Activated CD4-positive, alpha-beta T cell treated with anti-CD3 and anti-CD28 coated beads, Interleukin-10, Interleukin-2, amounts not matched to agents 100 ng/mL and 50 ng/mL, durations not matched to agents 16 hours and 8 hours (primary cell): ENCODE measurements at regions not wholly inside any gene's neighbourhood (a gene's known extent, or its start where the extent isn't known, plus 50 kb on each side); places are given as distances from the start of the nearest gene placed in this dataset.

Experiments
- DNase-seq: peaks from one replicate; pipeline ENCODE4 v3.0.0-alpha.2; 2020

- DNase-seq: no peak
Measured at GRCh38 chr12:38139456-38139855, 177.1 kb upstream of the ALG10B start.

- DNase-seq: no peak
Measured at GRCh38 chr12:38141239-38141638, 175.3 kb upstream of the ALG10B start.

DNA sequence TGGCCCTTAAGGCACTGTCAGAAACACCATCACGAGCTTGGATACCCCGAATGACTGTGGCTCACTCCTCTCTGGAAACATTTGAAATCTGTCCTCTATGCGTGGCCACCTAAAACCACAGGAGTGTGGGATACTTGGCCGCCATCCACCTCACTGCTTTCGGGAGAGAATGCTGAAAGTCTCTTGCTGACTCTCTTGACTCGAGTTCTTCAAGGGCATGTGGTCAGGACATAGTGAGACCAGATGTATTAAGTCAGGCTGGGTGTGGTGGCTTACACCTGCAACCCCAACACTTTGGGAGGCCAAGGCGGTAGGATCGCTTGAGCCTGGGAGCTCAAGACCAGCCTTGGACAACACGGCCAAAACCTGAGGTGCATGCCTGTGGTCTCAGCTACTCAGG is 174.7 kb upstream of the ALG10B start:
- no peak for DNase-seq

- DNase-seq: no peak
Measured at GRCh38 chr12:38142974-38143373, 173.6 kb upstream of the ALG10B start.

GRCh38 chr12:38144049-38144448 is 172.5 kb upstream of the ALG10B start:
- DNase-seq: no peak

DNA sequence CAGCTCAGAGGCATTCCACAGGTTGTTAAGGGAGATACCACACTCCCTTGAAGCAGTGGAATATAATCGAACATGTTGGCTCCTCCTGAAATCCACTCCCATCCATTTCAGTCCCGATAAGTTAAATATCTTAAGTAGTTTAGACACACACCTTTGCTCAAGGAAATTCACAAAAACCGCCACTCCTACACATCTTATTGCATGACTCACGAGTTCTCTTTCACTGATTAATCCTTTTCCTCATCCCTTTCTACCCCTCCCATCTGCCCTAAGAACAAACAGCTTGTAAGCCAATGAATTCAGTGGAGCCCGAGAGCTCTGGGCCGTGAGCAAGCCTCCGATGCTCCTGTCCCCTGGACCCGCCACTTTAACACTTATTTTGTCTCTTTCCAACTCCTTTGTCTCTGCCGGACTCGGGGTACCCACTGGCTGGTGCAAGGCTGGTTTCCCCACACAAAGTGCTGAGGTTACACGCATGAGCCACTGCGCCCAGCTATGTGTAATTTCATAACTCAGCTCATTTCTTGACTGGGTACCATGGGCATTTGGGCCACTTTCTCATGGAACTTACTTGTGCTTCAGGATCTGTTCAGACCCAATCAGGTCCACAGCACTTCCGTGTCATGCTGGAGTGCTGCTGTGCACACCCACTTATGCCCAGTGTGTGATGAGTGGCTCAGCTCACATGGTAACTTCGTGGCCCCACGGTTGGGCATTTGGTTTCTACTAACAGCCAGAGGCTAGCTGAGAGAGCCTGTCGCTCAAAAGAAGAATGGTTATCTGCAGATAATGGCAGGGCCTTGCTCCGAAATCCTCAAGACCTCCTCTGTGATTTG is 171.8 kb upstream of the ALG10B start:
- DNase-seq: no peak

DNA sequence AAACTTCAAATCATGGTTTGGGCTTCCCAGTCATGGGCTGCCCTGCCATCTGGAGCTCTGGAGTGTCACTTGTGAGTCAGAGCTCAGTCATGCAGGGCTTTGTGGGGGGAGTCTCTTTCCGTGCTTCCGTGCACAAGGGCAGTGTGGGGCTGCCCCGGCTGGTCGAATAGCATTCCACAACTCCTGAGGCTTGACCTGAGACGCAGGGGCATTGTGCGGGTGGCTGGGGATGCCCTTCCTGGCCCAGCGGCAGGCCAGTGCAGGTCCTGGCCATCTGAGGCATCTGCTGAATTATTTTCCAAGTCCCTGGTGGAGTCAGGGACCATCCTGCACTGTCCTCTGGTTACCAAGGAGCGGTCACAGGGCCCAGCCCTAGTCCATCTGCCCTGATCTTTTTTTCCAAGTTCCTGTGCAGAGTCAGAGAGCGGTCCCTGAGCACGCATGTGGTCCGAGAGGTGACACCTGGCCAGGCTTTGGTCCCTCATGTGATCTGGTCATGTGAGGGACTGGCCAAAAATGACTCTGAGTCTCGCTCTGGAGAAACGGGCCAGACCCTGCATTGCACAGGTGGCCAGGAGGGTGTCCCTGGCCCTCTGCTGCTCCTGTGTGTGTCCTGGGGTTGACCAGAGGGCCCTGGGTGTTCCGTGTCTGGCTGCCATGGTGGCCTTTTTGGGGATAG is 167.0 kb upstream of the ALG10B start:
- no peak for DNase-seq

GRCh38 chr12:38151991-38152700 is 164.4 kb upstream of the ALG10B start:
- no peak for DNase-seq

- no peak for DNase-seq
Measured at GRCh38 chr12:38152816-38153736, 163.5 kb upstream of the ALG10B start.

GRCh38 chr12:38153737-38154061 is 162.9 kb upstream of the ALG10B start:
- no peak for DNase-seq

DNA sequence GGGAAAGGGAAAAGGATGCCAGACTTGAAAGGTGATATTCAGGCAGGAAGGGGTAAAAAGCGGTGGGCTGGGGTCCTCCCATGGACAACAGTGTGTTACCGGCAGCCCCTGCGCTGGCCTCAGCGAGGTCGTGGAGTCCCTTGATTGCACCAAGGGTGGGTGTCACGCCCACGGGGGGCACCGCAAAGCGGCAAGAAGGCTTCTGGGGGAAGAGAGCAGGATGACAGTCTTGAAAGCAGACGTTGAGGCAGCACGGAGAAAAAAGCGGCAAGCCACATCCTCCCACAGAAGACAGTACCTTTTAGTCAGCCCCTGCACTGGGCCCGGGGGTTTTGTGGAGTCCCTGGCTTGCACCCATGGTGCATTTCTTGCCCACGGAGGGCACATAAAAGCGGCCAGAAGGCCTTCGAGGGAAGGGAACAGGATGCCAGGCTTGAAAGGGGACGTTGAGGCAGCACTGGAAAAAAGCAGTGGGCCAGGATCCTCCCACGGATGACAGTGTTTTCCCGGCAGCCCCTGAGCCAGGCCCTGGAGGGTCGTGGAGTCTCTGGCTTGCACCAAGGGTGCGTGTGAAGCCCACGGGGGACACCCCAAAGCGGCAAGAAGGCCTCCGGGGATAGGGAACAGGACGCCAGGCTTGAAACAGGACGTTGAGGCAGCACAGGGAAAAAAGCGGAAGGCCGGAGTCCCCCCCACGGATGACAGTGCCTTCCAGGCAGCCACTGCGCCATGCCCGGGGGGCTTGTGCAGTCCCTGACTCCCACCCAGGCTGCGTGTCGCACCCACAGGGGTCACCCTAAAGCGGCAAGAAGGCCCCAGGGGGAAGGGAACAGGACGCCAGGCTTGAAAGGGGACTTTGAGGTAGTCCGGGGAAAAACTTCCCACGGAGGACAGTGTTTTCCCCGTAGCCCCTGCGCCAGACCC is 162.2 kb upstream of the ALG10B start:
- no peak for DNase-seq

DNA sequence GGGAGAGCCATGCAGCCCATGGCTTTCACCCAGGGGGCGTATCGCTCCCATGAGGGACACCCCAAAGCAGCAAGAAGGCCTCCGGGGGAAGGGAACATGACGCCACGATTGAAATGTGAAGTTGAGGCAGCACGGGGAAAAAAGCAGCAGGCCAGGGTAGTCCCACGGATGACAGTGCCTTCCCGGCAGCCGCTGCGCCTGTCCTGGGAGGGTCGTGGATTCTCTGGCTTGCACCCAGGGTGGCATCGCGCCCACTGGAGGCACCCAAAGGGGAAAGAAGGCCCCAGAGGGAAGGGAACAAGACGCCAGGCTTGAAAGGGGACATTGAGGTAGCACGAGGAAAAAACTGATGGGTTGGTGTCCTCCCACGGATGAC is 161.6 kb upstream of the ALG10B start:
- DNase-seq: no peak

DNA sequence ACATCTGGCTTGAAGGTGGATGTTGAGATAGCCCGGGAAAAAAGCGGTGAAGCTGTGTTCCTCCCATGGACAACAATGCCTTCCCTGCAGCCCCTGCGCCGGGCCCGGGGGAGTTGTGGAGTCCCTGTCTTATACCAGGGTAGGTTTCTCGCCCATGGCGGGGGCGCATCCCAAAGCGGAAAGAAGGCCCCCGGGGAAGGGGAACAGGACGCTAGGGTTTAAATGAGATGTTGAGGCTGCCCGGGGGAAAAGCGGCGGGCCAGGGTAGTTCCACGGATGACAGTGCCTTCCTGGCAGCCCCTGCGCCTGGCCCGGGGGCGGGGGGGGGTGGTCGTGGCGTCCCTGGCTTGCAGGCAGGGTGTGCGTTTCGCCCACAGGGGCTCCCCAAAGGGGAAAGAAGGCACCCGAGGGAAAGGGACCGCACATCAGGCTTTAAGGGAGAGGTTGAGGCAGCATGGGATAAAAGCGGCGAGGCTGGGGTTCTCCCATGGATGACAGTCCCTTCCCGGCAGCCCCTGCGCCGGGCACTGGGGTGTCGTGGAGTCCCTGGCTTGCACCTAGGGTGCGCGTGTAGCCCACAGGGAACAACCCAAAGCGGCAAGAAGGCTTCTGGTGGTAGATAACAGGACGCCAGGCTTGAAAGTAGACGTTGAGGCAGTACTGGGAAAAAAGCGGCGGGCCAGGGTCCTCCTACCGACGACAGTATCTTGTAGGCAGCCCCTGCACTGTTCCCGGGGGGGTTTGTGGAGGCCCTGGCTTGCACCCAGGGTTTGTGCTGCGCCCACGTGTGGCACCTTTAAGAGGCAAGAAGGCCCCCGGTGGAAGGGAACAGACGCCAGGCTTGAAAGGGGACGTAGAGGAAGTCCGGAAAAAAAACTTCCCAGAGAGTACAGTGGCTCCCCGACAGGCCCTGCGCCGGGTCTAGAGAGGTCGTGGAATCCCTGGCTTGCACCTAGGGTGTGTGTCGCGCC is 160.8 kb upstream of the ALG10B start:
- no peak for DNase-seq

GRCh38 chr12:38156497-38157245 is 159.9 kb upstream of the ALG10B start:
- no peak for DNase-seq

DNA sequence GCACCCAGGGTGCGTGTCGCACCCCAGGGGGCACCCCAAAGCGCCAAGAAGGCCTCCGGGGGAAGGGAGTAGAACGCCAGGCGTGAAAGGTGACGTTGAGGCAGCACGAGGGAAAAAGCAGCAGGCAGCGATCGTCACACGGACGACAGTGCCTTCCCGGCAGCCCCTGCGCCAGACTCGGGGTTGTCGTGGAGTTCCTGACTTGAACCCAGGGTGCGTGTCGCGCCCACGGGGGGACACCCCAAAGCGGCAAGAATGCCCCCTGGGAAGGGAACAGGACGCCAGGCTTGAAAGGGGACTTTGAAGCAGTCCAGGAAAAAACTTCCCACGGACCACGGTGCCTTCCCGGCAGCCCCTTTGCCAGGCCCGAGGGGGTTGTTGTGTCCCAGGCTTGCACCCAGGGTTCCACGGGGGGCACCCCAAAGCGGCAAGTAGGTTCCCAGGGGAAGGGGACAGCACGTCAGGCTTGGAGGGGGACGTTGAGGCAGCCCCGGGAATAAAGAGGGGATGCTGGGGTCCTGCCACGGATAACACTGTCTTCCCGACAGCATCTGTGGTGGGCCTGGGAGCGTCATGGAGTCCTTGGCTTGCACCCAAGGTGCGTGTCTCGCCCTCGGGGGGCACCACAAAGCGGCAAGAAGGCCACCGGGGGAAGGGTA is 159.2 kb upstream of the ALG10B start:
- no peak for DNase-seq

- no peak for DNase-seq
Measured at GRCh38 chr12:38157933-38158401, 158.6 kb upstream of the ALG10B start.

DNA sequence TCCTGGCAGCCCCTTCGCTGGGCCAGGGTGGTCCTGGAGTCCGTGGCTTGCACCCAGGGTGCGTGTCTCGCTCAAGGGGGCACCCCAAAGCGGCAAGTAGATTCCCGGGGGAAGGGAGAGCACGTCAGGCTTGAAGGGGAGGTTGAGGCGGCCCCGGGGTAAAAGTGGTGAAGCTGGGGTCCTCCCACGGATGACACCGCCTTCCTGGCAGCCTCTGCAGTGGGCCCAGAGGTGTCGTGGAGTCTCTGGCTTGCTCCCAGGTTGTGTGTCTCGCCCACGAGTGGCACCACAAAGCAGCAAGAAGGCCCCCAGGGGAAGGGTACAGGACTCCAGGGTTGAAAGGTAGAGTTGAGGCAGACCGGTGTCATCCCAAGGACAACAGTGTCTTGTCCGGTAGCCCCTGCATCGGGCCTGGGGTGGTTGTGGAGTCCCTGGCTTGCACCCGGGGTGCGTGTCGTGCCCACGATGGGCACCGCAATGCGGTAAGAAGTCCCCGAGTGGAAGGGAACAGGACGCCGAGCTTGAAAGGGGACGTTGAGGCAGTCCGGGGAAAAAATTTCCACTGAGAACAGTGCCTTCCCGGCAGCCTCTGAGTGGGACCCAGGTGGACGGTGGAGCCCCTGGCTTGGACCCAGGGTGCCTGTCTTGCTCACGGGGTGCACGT is 158.0 kb upstream of the ALG10B start:
- no peak for DNase-seq

GRCh38 chr12:38159092-38159551 is 157.5 kb upstream of the ALG10B start:
- DNase-seq: no peak
